NT2/D1 (cell line): ENCODE measurements at regions not wholly inside any gene's neighbourhood (a gene's known extent, or its start where the extent isn't known, plus 50 kb on each side); places are given as distances from the start of the nearest gene placed in this dataset.

Experiments used
- SUZ12 ChIP-seq: IDR thresholded peaks from 2 replicates; pipeline ENCODE4 v1.6.1; 2011; ENCODE audit not compliant: insufficient read length, insufficient read depth; ENCODE audit errors: extremely low read depth
- YY1 ChIP-seq: IDR thresholded peaks from 2 replicates; pipeline ENCODE4 v1.6.1; 2011; ENCODE audit not compliant: insufficient read length, insufficient read depth

DNA sequence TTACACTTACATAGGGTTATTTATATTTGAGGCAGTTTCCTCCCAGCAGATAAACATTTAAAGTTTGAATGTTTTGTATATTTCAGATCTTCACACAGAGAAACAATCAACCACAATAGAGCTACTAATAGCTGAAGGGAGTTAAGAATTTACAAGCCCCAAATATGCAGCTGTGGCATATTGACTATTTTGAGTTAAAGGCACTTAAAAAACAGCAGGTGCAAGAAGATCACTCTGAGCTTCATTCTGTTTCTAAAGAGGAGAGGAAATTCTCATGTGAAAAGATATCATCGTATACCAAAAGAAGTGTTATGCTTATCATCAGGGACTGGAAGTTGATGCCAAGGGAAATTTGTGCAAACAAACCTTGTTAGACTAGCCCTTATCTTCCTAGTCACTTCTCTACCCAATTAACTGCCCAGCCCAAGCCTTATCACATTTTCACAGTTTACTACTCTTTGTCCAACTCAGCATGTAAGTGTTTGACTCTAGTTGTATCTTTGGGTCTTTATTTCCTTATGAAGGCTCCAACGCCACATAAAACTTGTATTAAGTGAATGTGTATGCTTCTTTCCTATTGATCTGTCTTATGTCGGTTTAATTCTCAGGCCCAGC lies 66.3 kb upstream of the COG2 start:
- TF ChIP-seq YY1 (no peak), SUZ12 (no peak)
